H1 (cell line): ENCODE measurements at regions not wholly inside any gene's neighbourhood (a gene's known extent, or its start where the extent isn't known, plus 50 kb on each side); places are given as distances from the start of the nearest gene placed in this dataset.

Experiments used
- CTCF ChIA-PET: fragments of 300-600 bp; sonication (Branson Sonifier 250); formaldehyde crosslinking; loops from one replicate; lab custom pipeline; 2021; ENCODE audit not compliant: partially characterized antibody; lab: Charles Lee
- POLR2A ChIA-PET: fragments of 300-600 bp; sonication (Branson Sonifier 250); formaldehyde crosslinking; loops from one replicate; lab custom pipeline; 2021; ENCODE audit warnings: inconsistent platforms; ENCODE audit not compliant: partially characterized antibody; lab: Charles Lee
- DNase-seq, 2 experiments: peaks; one replicate each; pipeline versions ENCODE4 v3.0.0 to v3.0.0-alpha.2; 2010 to 2022; ENCODE audit warnings: low spot score in 2 of 2, low read depth in 1 of 2, mixed read lengths in 1 of 2
- FAIRE-seq: peaks from 2 replicates; lab custom pipeline; 2011; peaks lifted over from hg19 to GRCh38; lab: Jason Lieb, UNC
- H2AFZ ChIP-seq: 2 replicates; pipeline ENCODE4 v1.8.1; 2012; ENCODE audit warnings: low read length, inconsistent platforms
- H2AK5ac ChIP-seq: 2 replicates; pipeline ENCODE4 v1.6.1; 2013; ENCODE audit warnings: low read depth, low read length
- H2BK120ac ChIP-seq: replicated peaks from 2 replicates; pipeline ENCODE3; 2013; ENCODE audit warnings: low read depth, low read length, inconsistent platforms
- H2BK12ac ChIP-seq: 2 replicates; pipeline ENCODE4 v1.6.1; 2013; ENCODE audit warnings: low read depth, low read length
- H2BK15ac ChIP-seq: 2 replicates; pipeline ENCODE4 v1.6.1; 2013; ENCODE audit warnings: low read length
- H2BK20ac ChIP-seq: 2 replicates; pipeline ENCODE4 v1.6.1; 2013; ENCODE audit warnings: low read length
- H2BK5ac ChIP-seq: 2 replicates; pipeline ENCODE4 v1.6.1; 2013; ENCODE audit warnings: low read depth, low read length
- H3K14ac ChIP-seq: 2 replicates; pipeline ENCODE4 v1.6.1; 2013; ENCODE audit warnings: inconsistent platforms; ENCODE audit not compliant: insufficient read length
- H3K18ac ChIP-seq: 2 replicates; pipeline ENCODE4 v1.6.1; 2013; ENCODE audit warnings: low read length; ENCODE audit errors: extremely low read depth
- H3K23ac ChIP-seq: 2 replicates; pipeline ENCODE4 v1.6.1; 2013; ENCODE audit warnings: inconsistent platforms; ENCODE audit not compliant: insufficient read length
- H3K23me2 ChIP-seq: 2 replicates; pipeline ENCODE4 v1.6.1; 2013; ENCODE audit warnings: low read depth, low read length
- H3K27ac ChIP-seq: 2 replicates; pipeline ENCODE4 v1.6.1; 2011; ENCODE audit warnings: low read depth, low read length, inconsistent platforms
- H3K27me3 ChIP-seq, 4 experiments: replicated peaks in 1 of 4; 1 replicate in 1 of 4; 2 replicates in 3 of 4; pipeline versions ENCODE4 v1.6.1 to v1.8.1; 2011 to 2013; ENCODE audit warnings: low read length in 3 of 4, mild to moderate bottlenecking in 3 of 4, inconsistent platforms in 2 of 4, mixed read lengths in 2 of 4, moderate library complexity in 1 of 4; ENCODE audit not compliant: control insufficient read depth in 3 of 4, insufficient read depth in 3 of 4; ENCODE audit errors: extremely low read depth in 1 of 4
- H3K36me3 ChIP-seq, 4 experiments: 2 replicates each; pipeline versions ENCODE4 v1.6.1 to v1.8.1; 2011 to 2013; ENCODE audit warnings: mild to moderate bottlenecking in 4 of 4, low read length in 3 of 4, moderate library complexity in 2 of 4, control low read depth in 1 of 4, inconsistent platforms in 1 of 4; ENCODE audit not compliant: insufficient read depth in 4 of 4, control insufficient read depth in 2 of 4
- H3K4ac ChIP-seq: replicated peaks from 2 replicates; pipeline ENCODE3; 2013; ENCODE audit warnings: low read length, low read depth, mixed read lengths, inconsistent platforms; ENCODE audit not compliant: insufficient read length
- H3K4me1 ChIP-seq, 4 experiments: replicated peaks in 1 of 4; 1 replicate in 1 of 4; 2 replicates in 3 of 4; pipeline versions ENCODE4 v1.6.1 to v1.8.1; 2011 to 2013; ENCODE audit warnings: low read length in 3 of 4, inconsistent platforms in 2 of 4, mixed read lengths in 1 of 4; ENCODE audit not compliant: insufficient read depth in 4 of 4, control insufficient read depth in 3 of 4
- H3K4me2 ChIP-seq, 2 experiments: 2 replicates each; pipeline versions ENCODE4 v1.6.1 to v1.8.1; 2011 to 2013; ENCODE audit warnings: low read depth in 2 of 2, low read length in 2 of 2, control low read depth in 1 of 2, inconsistent platforms in 1 of 2, mild to moderate bottlenecking in 1 of 2; ENCODE audit not compliant: insufficient read depth in 1 of 2
- H3K4me3 ChIP-seq, 4 experiments: fragments of 200-600, 300-600 bp in 1 of 4; sonication (generic), shearing (Covaris generic), sonication (Bioruptor Twin) in 1 of 4; 2 replicates each; pipeline versions ENCODE4 v1.5.1 to v1.8.1; 2011 to 2016; ENCODE audit warnings: low read length in 4 of 4, low read depth in 3 of 4, control low read depth in 2 of 4, inconsistent platforms in 2 of 4, mild to moderate bottlenecking in 2 of 4, mixed read lengths in 1 of 4, moderate library complexity in 1 of 4; ENCODE audit not compliant: insufficient read depth in 2 of 4; ENCODE audit errors: extremely low read depth in 1 of 4
- H3K56ac ChIP-seq: replicated peaks from 2 replicates; pipeline ENCODE3; 2013; ENCODE audit warnings: low read depth, mild to moderate bottlenecking, mixed read lengths, low read length, inconsistent platforms; ENCODE audit not compliant: insufficient read length
- H3K79me1 ChIP-seq: 2 replicates; pipeline ENCODE4 v1.6.1; 2013; ENCODE audit warnings: low read depth, low read length, control low read depth
- H3K79me2 ChIP-seq, 2 experiments: 2 replicates each; pipeline versions ENCODE4 v1.6.1 to v1.8.1; 2012 to 2013; ENCODE audit warnings: low read length in 2 of 2, mild to moderate bottlenecking in 2 of 2, inconsistent platforms in 1 of 2; ENCODE audit not compliant: insufficient read depth in 2 of 2, control insufficient read depth in 1 of 2
- H3K9ac ChIP-seq, 4 experiments: replicated peaks in 1 of 4; 1 replicate in 1 of 4; 2 replicates in 3 of 4; pipeline versions ENCODE4 v1.6.1 to v1.8.1; 2011 to 2013; ENCODE audit warnings: low read depth in 3 of 4, low read length in 3 of 4, control low read depth in 2 of 4, mild to moderate bottlenecking in 2 of 4, moderate library complexity in 2 of 4, inconsistent platforms in 1 of 4; ENCODE audit errors: extremely low read depth in 1 of 4
- H3K9me3 ChIP-seq, 2 experiments: 2 replicates each; pipeline versions ENCODE4 v1.6.1 to v1.8.1; 2012 to 2013; ENCODE audit warnings: mild to moderate bottlenecking in 2 of 2, moderate library complexity in 2 of 2, control low read depth in 1 of 2, inconsistent platforms in 1 of 2, low read depth in 1 of 2, low read length in 1 of 2, mixed read lengths in 1 of 2; ENCODE audit not compliant: insufficient read depth in 2 of 2
- H4K20me1 ChIP-seq, 2 experiments: replicated peaks in 1 of 2; 2 replicates each; pipeline versions ENCODE3 to v1.8.1; 2011 to 2013; ENCODE audit warnings: inconsistent platforms in 2 of 2, low read length in 2 of 2, mild to moderate bottlenecking in 1 of 2; ENCODE audit not compliant: insufficient read depth in 2 of 2, control insufficient read depth in 1 of 2
- H4K5ac ChIP-seq: 2 replicates; pipeline ENCODE4 v1.6.1; 2013; ENCODE audit warnings: low read length, low read depth, mixed read lengths, inconsistent platforms; ENCODE audit not compliant: insufficient read length
- H4K8ac ChIP-seq: 2 replicates; pipeline ENCODE4 v1.8.0; 2013; ENCODE audit warnings: mild to moderate bottlenecking, moderate library complexity, low read length, inconsistent platforms; ENCODE audit not compliant: insufficient read depth; ENCODE audit errors: extremely low read depth
- H4K91ac ChIP-seq: replicated peaks from 2 replicates; pipeline ENCODE3; 2013; ENCODE audit warnings: low read length, mixed read lengths, inconsistent platforms; ENCODE audit not compliant: insufficient read length
- BRCA1 ChIP-seq: IDR thresholded peaks from 2 replicates; pipeline ENCODE4 v1.6.1; 2012; ENCODE audit warnings: low read depth, low read length, improper control_type of control experiment
- CBX8 ChIP-seq: fragments of 300-800, 300-1000 bp; sonication (generic); IDR thresholded peaks from 2 replicates; pipeline ENCODE4 v1.7.1; 2016; ENCODE audit warnings: low read depth, low read length, borderline replicate concordance
- CHD2 ChIP-seq: IDR thresholded peaks from 2 replicates; pipeline ENCODE4 v1.6.1; 2012; ENCODE audit warnings: low read length, improper control_type of control experiment
- HDAC2 ChIP-seq, 2 experiments: fragments of 300-600 bp in 1 of 2; sonication (generic) in 1 of 2; IDR thresholded peaks; 2 replicates each; pipeline ENCODE4 v1.6.1; 2011 to 2012; ENCODE audit warnings: low read depth in 2 of 2, low read length in 2 of 2, mild to moderate bottlenecking in 2 of 2, moderate library complexity in 2 of 2, borderline replicate concordance in 1 of 2, inconsistent platforms in 1 of 2
- KDM4A ChIP-seq: IDR thresholded peaks from one replicate; pipeline ENCODE4 v1.7.1; 2012; ENCODE audit warnings: low read depth, mild to moderate bottlenecking, moderate library complexity, low read length, inconsistent platforms; ENCODE audit not compliant: severe bottlenecking
- MAFK ChIP-seq: IDR thresholded peaks from 2 replicates; pipeline ENCODE4 v1.6.1; 2012; ENCODE audit warnings: low read depth, mild to moderate bottlenecking, improper control_type of control experiment, low read length
- NANOG ChIP-seq: IDR thresholded peaks from 2 replicates; pipeline ENCODE4 v1.6.1; 2011; ENCODE audit warnings: low read length, low read depth, mild to moderate bottlenecking, inconsistent platforms; ENCODE audit not compliant: insufficient read depth, poor library complexity, severe bottlenecking
- POLR2A ChIP-seq, 2 experiments: IDR thresholded peaks; 1 replicate in 1 of 2; 2 replicates in 1 of 2; pipeline ENCODE4 v1.6.1; 2011; ENCODE audit warnings: low read depth in 2 of 2, low read length in 2 of 2, mild to moderate bottlenecking in 2 of 2; ENCODE audit errors: control extremely low read depth in 1 of 2
- SAP30 ChIP-seq: fragments of 300-600 bp; sonication (generic); IDR thresholded peaks from 2 replicates; pipeline ENCODE4 v1.7.1; 2012; ENCODE audit warnings: low read length, moderate library complexity, mild to moderate bottlenecking, inconsistent platforms; ENCODE audit not compliant: insufficient read depth, insufficient replicate concordance
- SP4 ChIP-seq: IDR thresholded peaks from 2 replicates; pipeline ENCODE4 v1.6.1; 2012; ENCODE audit warnings: low read length, inconsistent platforms
- TAF1 ChIP-seq: IDR thresholded peaks from 2 replicates; pipeline ENCODE4 v1.6.1; 2011; ENCODE audit warnings: mild to moderate bottlenecking, low read depth, low read length
- TCF12 ChIP-seq: IDR thresholded peaks from 2 replicates; pipeline ENCODE4 v1.6.1; 2011; ENCODE audit warnings: low read depth, mild to moderate bottlenecking, low read length
- WGBS, 2 experiments: shearing (Covaris generic) in 1 of 2; methylation state at CpG; one replicate each; pipeline versions ENCODE4 v1.1.6 to v1.1.7; 2013 to 2015; ENCODE audit warnings: low lambda C conversion rate in 2 of 2, mixed read lengths in 2 of 2, inconsistent platforms in 1 of 2, low coverage in 1 of 2, missing lambda C conversion rate in 1 of 2; ENCODE audit not compliant: insufficient replicate concordance in 2 of 2, insufficient coverage in 1 of 2, insufficient read length in 1 of 2; ENCODE audit errors: extremely low coverage in 1 of 2, missing lambda C conversion rate in 1 of 2; 5-methylcytosine and 5-hydroxymethylcytosine counted together
- TF ChIP-seq, protein P1 (sequence below): IDR thresholded peaks from 2 replicates; pipeline ENCODE4 v1.6.1; 2012; ENCODE audit warnings: low read length, inconsistent platforms

DNA sequence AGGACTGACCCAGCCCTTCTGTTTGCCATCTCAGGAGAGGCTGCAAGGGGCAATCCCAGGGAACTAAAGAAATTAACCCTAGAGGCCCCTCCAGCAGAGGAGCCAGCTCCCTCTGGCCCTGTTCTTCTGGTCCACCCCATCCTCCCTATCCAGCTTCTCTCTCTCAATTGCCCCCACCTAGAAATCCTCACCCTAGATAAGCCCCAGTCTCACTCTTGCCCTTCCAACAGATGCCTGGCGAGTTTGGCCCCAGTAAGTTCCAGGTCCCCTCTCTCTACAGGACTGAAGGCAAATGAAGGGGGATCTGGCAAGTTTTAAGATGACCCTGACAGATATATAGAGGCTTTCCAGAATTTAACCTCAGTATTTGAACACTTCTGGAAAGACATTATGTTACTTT, 134.0 kb downstream of the THBS2 start:
- Histone ChIP-seq H3K9ac (no peak overlapping the region), H3K14ac (no peak overlapping the region), H3K4me3 (no peak overlapping the region), H3K4me1 (no peaks in the 10 kb centered on the region; a peak in 1 of 7 replicates), H3K36me3 (no peaks in the 10 kb centered on the region), H3K79me1 (no peaks in the 10 kb centered on the region), H3K79me2 (no peaks in the 10 kb centered on the region), H2BK15ac (no peak overlapping the region), H3K9me3 (peaks cover 0 to 3% of the 10 kb centered on the region in 2 experiments; a peak in 1 of 4 replicates), H3K23me2 (no peaks in the 10 kb centered on the region), H2BK12ac (no peak overlapping the region), H3K27ac (no peak overlapping the region), H3K4ac (no peak overlapping the region), H3K18ac (no peak overlapping the region), H4K8ac (no peak overlapping the region), H3K27me3 (no peaks in the 10 kb centered on the region), H2BK20ac (no peak overlapping the region), H2BK120ac (no peak overlapping the region), H3K4me2 (no peak overlapping the region), H2BK5ac (no peak overlapping the region), H4K20me1 (no peaks in the 10 kb centered on the region), H3K56ac (no peak overlapping the region), H4K91ac (no peak overlapping the region), H2AK5ac (no peak overlapping the region), H2AFZ (no peak overlapping the region), H3K23ac (no peak overlapping the region), H4K5ac (no peak overlapping the region)
- ChIA-PET CTCF (no interaction called here), POLR2A (no interaction called here)
- no peak for FAIRE-seq
- DNase-seq, result no peak
- WGBS, 2 experiments, result 90% methylated on average over 1 of the region's 1 CpG; no CpG with 5 or more reads in 1 of the 2 experiments
- TF ChIP-seq, protein P1, sequence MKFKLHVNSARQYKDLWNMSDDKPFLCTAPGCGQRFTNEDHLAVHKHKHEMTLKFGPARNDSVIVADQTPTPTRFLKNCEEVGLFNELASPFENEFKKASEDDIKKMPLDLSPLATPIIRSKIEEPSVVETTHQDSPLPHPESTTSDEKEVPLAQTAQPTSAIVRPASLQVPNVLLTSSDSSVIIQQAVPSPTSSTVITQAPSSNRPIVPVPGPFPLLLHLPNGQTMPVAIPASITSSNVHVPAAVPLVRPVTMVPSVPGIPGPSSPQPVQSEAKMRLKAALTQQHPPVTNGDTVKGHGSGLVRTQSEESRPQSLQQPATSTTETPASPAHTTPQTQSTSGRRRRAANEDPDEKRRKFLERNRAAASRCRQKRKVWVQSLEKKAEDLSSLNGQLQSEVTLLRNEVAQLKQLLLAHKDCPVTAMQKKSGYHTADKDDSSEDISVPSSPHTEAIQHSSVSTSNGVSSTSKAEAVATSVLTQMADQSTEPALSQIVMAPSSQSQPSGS, result no peak
- TF ChIP-seq SAP30 (no peak), POLR2A (IDR thresholded peaks at IDR 0.05; ENCODE audit: control extremely low read depth in 1 of 2, low read depth in 2 of 2, low read length in 2 of 2) (no peak), BRCA1 (no peak), KDM4A (no peak), CHD2 (no peak), HDAC2 (IDR thresholded peaks at IDR 0.05; ENCODE audit: borderline replicate concordance in 1 of 2, low read depth in 2 of 2, low read length in 2 of 2) (no peak), NANOG (no peak), TAF1 (no peak), CBX8 (no peak), MAFK (no peak), SP4 (no peak), TCF12 (no peak)
